Neural cell (in vitro differentiated cells): ENCODE measurements at regions not wholly inside any gene's neighbourhood (a gene's known extent, or its start where the extent isn't known, plus 50 kb on each side); places are given as distances from the start of the nearest gene placed in this dataset.

Experiments
- H2AFZ ChIP-seq: fragments of 200-600, 300-800 bp; sonication (generic), shearing (Covaris generic); 2 replicates; pipeline ENCODE4 v1.6.0; 2014; ENCODE audit warnings: low read depth, mild to moderate bottlenecking, antibody characterized with exemption, low read length, moderate library complexity
- H3F3A ChIP-seq: fragments of 200-600 bp; shearing (Covaris generic); 2 replicates; pipeline ENCODE4 v1.6.1; 2016; ENCODE audit warnings: mild to moderate bottlenecking, moderate library complexity, mixed read lengths, antibody characterized with exemption, low read length; ENCODE audit not compliant: insufficient read depth, poor library complexity, severe bottlenecking
- H3K27ac ChIP-seq: fragments of 200-600, 300-800 bp; sonication (generic), shearing (Covaris generic); 2 replicates; pipeline ENCODE4 v1.5.1; 2014; ENCODE audit warnings: mild to moderate bottlenecking, low read length, moderate library complexity
- H3K27me3 ChIP-seq: fragments of 300-800, 200-600 bp; sonication (generic), shearing (Covaris generic); 2 replicates; pipeline ENCODE4 v1.6.0; 2014; ENCODE audit warnings: mild to moderate bottlenecking, low read depth, low read length, moderate library complexity; ENCODE audit not compliant: insufficient read depth
- H3K36me3 ChIP-seq: fragments of 300-800, 200-600 bp; sonication (generic), shearing (Covaris generic); 2 replicates; pipeline ENCODE4 v1.5.1; 2014; ENCODE audit warnings: mild to moderate bottlenecking, antibody characterized with exemption, low read length, moderate library complexity; ENCODE audit not compliant: insufficient read depth
- H3K4me2 ChIP-seq: fragments of 300-800, 200-600 bp; sonication (generic), shearing (Covaris generic); 2 replicates; pipeline ENCODE4 v1.6.0; 2014; ENCODE audit warnings: mild to moderate bottlenecking, low read length
- H3K4me3 ChIP-seq: fragments of 300-800, 200-600 bp; sonication (generic), shearing (Covaris generic); 2 replicates; pipeline ENCODE4 v1.5.1; 2014; ENCODE audit warnings: mild to moderate bottlenecking, low read length, moderate library complexity
- H3K79me2 ChIP-seq: fragments of 200-600 bp; shearing (Covaris generic); replicated peaks from 2 replicates; pipeline ENCODE4 v1.6.0; 2014; ENCODE audit warnings: mild to moderate bottlenecking, low read length, moderate library complexity; ENCODE audit not compliant: insufficient read depth
- H3K9ac ChIP-seq: fragments of 300-800, 200-600 bp; sonication (generic), shearing (Covaris generic); 2 replicates; pipeline ENCODE4 v1.6.1; 2016; ENCODE audit warnings: mild to moderate bottlenecking, low read length, mixed read lengths
- H3K9me2 ChIP-seq: fragments of 200-600 bp; shearing (Covaris generic); 2 replicates; pipeline ENCODE4 v1.6.1; 2016; ENCODE audit warnings: mild to moderate bottlenecking, low read length, mixed read lengths; ENCODE audit not compliant: insufficient read depth
- H3K9me3 ChIP-seq: fragments of 200-600, 300-800 bp; sonication (generic), shearing (Covaris generic); 2 replicates; pipeline ENCODE4 v1.6.1; 2016; ENCODE audit warnings: mild to moderate bottlenecking, mixed run types, low read length, moderate library complexity, mixed read lengths
- H4K20me1 ChIP-seq: fragments of 200-600 bp; shearing (Covaris generic); 2 replicates; pipeline ENCODE4 v1.6.1; 2016; ENCODE audit warnings: mild to moderate bottlenecking, mixed run types; ENCODE audit not compliant: insufficient read depth
- CTCF ChIP-seq: fragments of 450-650 bp; IDR thresholded peaks from 2 replicates; pipeline ENCODE4 v1.5.1; 2014; ENCODE audit warnings: antibody characterized with exemption, mild to moderate bottlenecking, moderate library complexity; ENCODE audit not compliant: poor library complexity, severe bottlenecking
- EP300 ChIP-seq: fragments of 450-650 bp; conservative IDR thresholded peaks from 2 replicates; pipeline ENCODE4 v1.6.1; 2014; ENCODE audit warnings: antibody characterized with exemption, mild to moderate bottlenecking, moderate library complexity; ENCODE audit not compliant: poor library complexity, severe bottlenecking
- EZH2 ChIP-seq: fragments of 200-600, 300-800 bp; shearing (Covaris generic), sonication (generic); IDR thresholded peaks from 2 replicates; pipeline ENCODE4 v1.6.1; 2014; ENCODE audit warnings: antibody characterized with exemption, low read length, borderline replicate concordance, mild to moderate bottlenecking; ENCODE audit not compliant: insufficient read depth, poor library complexity, severe bottlenecking
- MXI1 ChIP-seq: fragments of 450-650 bp; conservative IDR thresholded peaks from 2 replicates; pipeline ENCODE4 v1.6.1; 2014; ENCODE audit warnings: antibody characterized with exemption, mild to moderate bottlenecking; ENCODE audit not compliant: poor library complexity, severe bottlenecking
- POLR2AphosphoS5 ChIP-seq: IDR thresholded peaks from 2 replicates; pipeline ENCODE4 v1.6.1; 2012
- RAD21 ChIP-seq: fragments of 450-650 bp; conservative IDR thresholded peaks from 2 replicates; pipeline ENCODE4 v1.6.1; 2014; ENCODE audit warnings: antibody characterized with exemption, mild to moderate bottlenecking, moderate library complexity
- REST ChIP-seq: IDR thresholded peaks from 2 replicates; pipeline ENCODE4 v1.6.1; 2012; ENCODE audit warnings: borderline replicate concordance
- SMC3 ChIP-seq: fragments of 450-650 bp; conservative IDR thresholded peaks from 2 replicates; pipeline ENCODE4 v1.6.1; 2014; ENCODE audit warnings: antibody characterized with exemption, mild to moderate bottlenecking, moderate library complexity; ENCODE audit not compliant: poor library complexity
- TAF1 ChIP-seq: IDR thresholded peaks from 2 replicates; pipeline ENCODE4 v1.6.1; 2012; ENCODE audit warnings: low read depth

DNA sequence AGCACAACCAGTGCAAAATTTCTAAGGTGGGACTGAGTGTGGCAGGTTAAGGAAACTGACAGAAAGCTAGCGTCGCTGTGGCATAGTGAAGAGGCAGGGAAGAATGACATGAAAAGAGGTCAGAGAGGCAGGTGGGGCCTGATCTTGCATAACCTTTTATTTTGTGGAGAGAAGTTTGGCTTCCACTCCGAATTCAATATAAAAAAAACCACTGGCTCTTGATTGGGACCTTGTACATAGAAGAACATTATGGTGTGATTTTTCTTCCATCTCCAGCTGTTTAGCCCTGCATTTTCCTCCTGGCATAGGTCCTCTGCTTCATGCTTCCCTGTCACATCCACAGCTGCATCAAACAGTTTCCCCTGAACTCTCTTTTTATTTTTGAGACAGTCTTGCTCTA is 170.5 kb upstream of the MEOX2 start:
- Histone ChIP-seq H3K9ac (no peak overlapping the region), H3K4me3 (no peak overlapping the region), H3K79me2 (no peaks in the 10 kb centered on the region), H2AFZ (no peak overlapping the region), H3K36me3 (no peaks in the 10 kb centered on the region), H3F3A (no peaks in the 10 kb centered on the region), H3K9me2 (no peaks in the 10 kb centered on the region), H3K27ac (no peak overlapping the region), H4K20me1 (no peaks in the 10 kb centered on the region), H3K27me3 (no peaks in the 10 kb centered on the region), H3K4me2 (no peak overlapping the region), H3K9me3 (no peaks in the 10 kb centered on the region)
- TF ChIP-seq EZH2 (no peak), CTCF (no peak), REST (no peak), EP300 (no peak), RAD21 (no peak), POLR2AphosphoS5 (no peak), TAF1 (no peak), MXI1 (no peak), SMC3 (no peak)

DNA sequence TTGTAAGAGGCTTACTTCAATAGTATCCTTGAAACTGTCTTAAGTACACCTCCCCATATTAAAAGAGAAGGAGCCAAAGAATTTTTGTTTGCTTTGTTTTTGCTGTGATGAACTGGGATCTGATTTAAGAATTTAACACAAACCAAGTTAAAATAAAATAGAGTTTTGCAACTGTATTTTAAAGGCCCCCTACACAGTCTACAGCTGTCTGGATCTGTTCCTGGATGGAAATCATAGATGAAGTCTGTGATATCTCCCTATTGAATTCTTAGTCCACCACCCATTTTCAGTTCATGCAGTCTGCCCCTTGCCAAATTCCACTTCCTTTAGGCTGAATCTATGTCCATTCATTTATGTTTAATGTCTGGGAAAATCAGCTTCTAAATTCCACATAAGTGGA is 169.8 kb upstream of the MEOX2 start:
- TF ChIP-seq TAF1 = no peak
- TF ChIP-seq SMC3 = no peak
- no peak for TF ChIP-seq EP300
- no peak for TF ChIP-seq REST
- no peak for TF ChIP-seq RAD21
- TF ChIP-seq MXI1 = no peak
- TF ChIP-seq EZH2 = no peak
- no peak for TF ChIP-seq POLR2AphosphoS5
- no peak for TF ChIP-seq CTCF
- no peak overlapping the region for H3K4me3 ChIP-seq

More for the DNA sequence above, 169.8 kb upstream of the MEOX2 start:
- Histone ChIP-seq H3K4me2 (no peak overlapping the region), H3K36me3 (no peaks in the 10 kb centered on the region), H3K27me3 (no peaks in the 10 kb centered on the region), H3F3A (no peaks in the 10 kb centered on the region), H4K20me1 (no peaks in the 10 kb centered on the region), H2AFZ (no peak overlapping the region), H3K79me2 (no peaks in the 10 kb centered on the region), H3K27ac (no peak overlapping the region), H3K9me3 (no peaks in the 10 kb centered on the region), H3K9me2 (no peaks in the 10 kb centered on the region), H3K9ac (no peak overlapping the region)
